Peyer's patch (tissue), 4 donors: ENCODE measurements at regions not wholly inside any gene's neighbourhood (a gene's known extent, or its start where the extent isn't known, plus 50 kb on each side); places are given as distances from the start of the nearest gene placed in this dataset.

Experiments
- DNase-seq, 3 donors: peaks; one replicate each; pipeline ENCODE4 v3.0.0-alpha.2; 2017 to 2019
- H3K27ac ChIP-seq, 4 donors: fragments of 200-600 bp; sonication (generic); one replicate each; pipeline ENCODE4 v1.5.1; 2016 to 2019
- H3K27me3 ChIP-seq, 2 donors: fragments of 200-600 bp; sonication (generic); one replicate each; pipeline ENCODE4 v1.5.1; 2019
- H3K36me3 ChIP-seq, 3 donors: fragments of 200-600 bp; sonication (generic); one replicate each; pipeline ENCODE4 v1.5.1; 2016 to 2019
- H3K4me1 ChIP-seq, 4 donors: fragments of 200-600 bp; sonication (generic); one replicate each; pipeline ENCODE4 v1.5.1; 2016 to 2019
- H3K4me3 ChIP-seq, 4 donors: fragments of 200-600 bp; sonication (generic); 1 replicate in 3 of 4; 2 replicates in 1 of 4; pipeline ENCODE4 v1.5.1; 2016 to 2019; ENCODE audit warnings: mild to moderate bottlenecking in 1 of 4
- H3K9me3 ChIP-seq, 4 donors: fragments of 200-600 bp; sonication (generic); one replicate each; pipeline ENCODE4 v1.5.1; 2016 to 2019; ENCODE audit warnings: mild to moderate bottlenecking in 1 of 4
- POLR2A ChIP-seq, 2 donors: fragments of 450-650 bp; IDR thresholded peaks; one replicate each; pipeline ENCODE4 v1.5.1; 2017; ENCODE audit warnings: antibody characterized with exemption in 2 of 2, mild to moderate bottlenecking in 2 of 2, moderate library complexity in 2 of 2
- TF ChIP-seq, protein P1 (sequence below), 6 experiments: fragments of 450-650 bp in 4 of 6; fragments of 200-600 bp in 2 of 6; sonication (generic) in 1 of 6; IDR thresholded peaks; one replicate each; pipeline ENCODE4 v1.5.1; 2017 to 2019; ENCODE audit warnings: antibody characterized with exemption in 6 of 6, mild to moderate bottlenecking in 3 of 6, moderate library complexity in 1 of 6

- TF ChIP-seq, protein P1, sequence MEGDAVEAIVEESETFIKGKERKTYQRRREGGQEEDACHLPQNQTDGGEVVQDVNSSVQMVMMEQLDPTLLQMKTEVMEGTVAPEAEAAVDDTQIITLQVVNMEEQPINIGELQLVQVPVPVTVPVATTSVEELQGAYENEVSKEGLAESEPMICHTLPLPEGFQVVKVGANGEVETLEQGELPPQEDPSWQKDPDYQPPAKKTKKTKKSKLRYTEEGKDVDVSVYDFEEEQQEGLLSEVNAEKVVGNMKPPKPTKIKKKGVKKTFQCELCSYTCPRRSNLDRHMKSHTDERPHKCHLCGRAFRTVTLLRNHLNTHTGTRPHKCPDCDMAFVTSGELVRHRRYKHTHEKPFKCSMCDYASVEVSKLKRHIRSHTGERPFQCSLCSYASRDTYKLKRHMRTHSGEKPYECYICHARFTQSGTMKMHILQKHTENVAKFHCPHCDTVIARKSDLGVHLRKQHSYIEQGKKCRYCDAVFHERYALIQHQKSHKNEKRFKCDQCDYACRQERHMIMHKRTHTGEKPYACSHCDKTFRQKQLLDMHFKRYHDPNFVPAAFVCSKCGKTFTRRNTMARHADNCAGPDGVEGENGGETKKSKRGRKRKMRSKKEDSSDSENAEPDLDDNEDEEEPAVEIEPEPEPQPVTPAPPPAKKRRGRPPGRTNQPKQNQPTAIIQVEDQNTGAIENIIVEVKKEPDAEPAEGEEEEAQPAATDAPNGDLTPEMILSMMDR (IDR thresholded peaks at IDR 0.05), result no peak
- no peak for TF ChIP-seq POLR2A (IDR thresholded peaks at IDR 0.05)
- Histone ChIP-seq H3K4me1 (no peaks in the 10 kb centered on the region), H3K4me3 (no peak overlapping the region), H3K9me3 (peaks cover 0 to 3% (median 0%) of the 10 kb centered on the region in 4 donors), H3K36me3 (no peaks in the 10 kb centered on the region), H3K27me3 (no peaks in the 10 kb centered on the region), H3K27ac (no peak overlapping the region)
- DNase-seq, result no peak
Observed at GRCh38 chr4:164488114-164488513, 265.8 kb upstream of the SMIM31 start.

DNA sequence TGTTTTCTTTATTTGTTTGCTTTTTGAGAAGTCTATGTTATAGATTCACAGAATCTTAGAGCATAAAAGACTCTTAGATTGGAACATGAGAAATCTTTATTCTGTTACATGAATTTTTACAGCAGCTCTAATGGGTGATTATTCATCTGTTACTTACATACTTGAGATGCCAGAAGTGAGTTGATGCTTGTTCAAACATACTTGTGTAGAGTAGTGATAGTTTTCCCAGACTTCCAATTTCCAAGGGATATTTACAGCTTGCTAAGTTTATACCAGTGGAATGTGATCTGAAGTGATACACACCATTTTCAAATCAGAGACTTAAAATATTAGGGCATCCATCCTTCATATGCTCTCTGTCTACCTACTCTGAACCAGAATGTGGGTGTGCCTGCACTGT, 252.9 kb upstream of the SMIM31 start:
- Histone ChIP-seq H3K27me3 (no peaks in the 10 kb centered on the region), H3K4me1 (no peaks in the 10 kb centered on the region), H3K4me3 (no peak overlapping the region), H3K36me3 (no peaks in the 10 kb centered on the region), H3K9me3 (no peaks in the 10 kb centered on the region), H3K27ac (no peak overlapping the region)
- no peak for DNase-seq
- TF ChIP-seq, protein P1 (IDR thresholded peaks at IDR 0.05), result no peak
- no peak for TF ChIP-seq POLR2A (IDR thresholded peaks at IDR 0.05)

DNA sequence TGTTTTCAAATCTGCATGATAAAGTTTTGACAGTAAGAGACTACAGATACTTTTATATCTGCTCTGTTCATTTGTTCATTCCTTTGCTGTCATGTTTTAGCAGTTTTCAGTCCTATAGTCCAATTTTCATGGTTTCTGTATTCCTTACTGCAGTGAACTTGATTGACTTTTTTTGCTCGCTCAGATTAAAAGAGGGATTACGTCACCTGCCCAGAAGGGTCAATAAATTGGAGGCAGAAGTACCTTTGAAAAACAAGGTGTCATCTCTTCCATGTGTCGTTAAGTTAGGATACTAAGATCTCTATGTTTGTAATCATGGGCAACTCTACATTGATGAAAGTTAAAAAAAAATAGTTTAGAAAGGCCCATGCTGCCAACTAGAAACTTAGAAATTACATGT, 250.1 kb upstream of the SMIM31 start:
- Histone ChIP-seq H3K4me1 (no peaks in the 10 kb centered on the region), H3K27ac (no peak overlapping the region), H3K27me3 (no peaks in the 10 kb centered on the region), H3K4me3 (no peak overlapping the region), H3K36me3 (no peaks in the 10 kb centered on the region), H3K9me3 (no peaks in the 10 kb centered on the region)
- TF ChIP-seq, protein P1 (IDR thresholded peaks at IDR 0.05), result no peak
- TF ChIP-seq POLR2A (IDR thresholded peaks at IDR 0.05), result no peak
- no peak for DNase-seq

DNA sequence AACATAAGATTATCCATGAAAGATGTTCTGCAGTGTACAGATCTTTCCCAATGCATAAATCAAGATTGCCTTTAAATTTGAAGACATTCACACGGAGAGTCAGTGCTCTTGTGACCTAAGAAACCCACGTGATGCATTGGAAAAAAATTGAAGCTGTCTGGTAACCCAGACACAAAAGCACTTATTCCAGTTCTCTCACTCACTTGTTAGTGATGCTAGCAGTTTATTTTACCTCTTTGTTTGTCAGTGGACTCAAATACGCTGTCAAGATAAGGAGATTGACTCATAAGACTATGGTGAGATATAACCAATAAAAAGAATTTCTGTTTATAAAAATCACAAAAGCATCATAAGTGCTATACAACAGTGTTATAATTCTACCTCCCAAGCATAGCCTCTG, 245.8 kb upstream of the SMIM31 start:
- DNase-seq, result no peak
- Histone ChIP-seq H3K36me3 (no peaks in the 10 kb centered on the region), H3K4me3 (no peak overlapping the region), H3K4me1 (no peaks in the 10 kb centered on the region), H3K9me3 (no peaks in the 10 kb centered on the region), H3K27me3 (no peaks in the 10 kb centered on the region), H3K27ac (no peak overlapping the region)
- TF ChIP-seq, protein P1 (IDR thresholded peaks at IDR 0.05), result no peak
- no peak for TF ChIP-seq POLR2A (IDR thresholded peaks at IDR 0.05)

GRCh38 chr4:164508771-164509170, 245.2 kb upstream of the SMIM31 start:
- TF ChIP-seq, protein P1 (IDR thresholded peaks at IDR 0.05), result no peak
- TF ChIP-seq POLR2A (IDR thresholded peaks at IDR 0.05), result no peak
- no peak for DNase-seq
- no peak overlapping the region for H3K4me3 ChIP-seq
- no peaks in the 10 kb centered on the region for H3K4me1 ChIP-seq
- no peaks in the 10 kb centered on the region for H3K9me3 ChIP-seq
- H3K36me3 ChIP-seq, result no peaks in the 10 kb centered on the region
- H3K27ac ChIP-seq, result no peak overlapping the region
- H3K27me3 ChIP-seq, result no peaks in the 10 kb centered on the region

DNA sequence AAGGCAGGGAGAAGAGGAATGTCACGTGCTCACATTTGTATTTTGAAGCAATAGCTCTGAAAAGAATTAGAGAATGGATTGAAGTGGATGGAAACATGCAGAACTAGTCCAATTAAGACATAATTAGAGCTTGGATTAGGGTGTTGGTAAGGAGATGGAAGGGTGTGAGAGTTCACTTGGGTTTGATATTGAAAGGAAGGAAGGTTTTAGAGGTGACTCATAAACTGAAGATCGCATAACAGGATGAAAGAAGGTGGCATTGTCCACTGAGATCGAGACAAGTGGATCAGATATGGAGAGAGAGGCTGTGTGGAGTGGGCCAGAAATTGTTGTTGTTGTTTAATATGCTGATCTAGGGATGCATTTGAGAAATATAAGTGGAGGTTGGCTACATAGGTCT, 244.0 kb upstream of the SMIM31 start:
- Histone ChIP-seq H3K27ac (no peak overlapping the region), H3K36me3 (no peaks in the 10 kb centered on the region), H3K4me1 (no peaks in the 10 kb centered on the region), H3K4me3 (no peak overlapping the region), H3K27me3 (no peaks in the 10 kb centered on the region), H3K9me3 (no peaks in the 10 kb centered on the region)
- no peak for TF ChIP-seq POLR2A (IDR thresholded peaks at IDR 0.05)
- TF ChIP-seq, protein P1 (IDR thresholded peaks at IDR 0.05), result no peak
- DNase-seq, result no peak
